Fibroblast of pulmonary artery (primary cell): ENCODE measurements at regions not wholly inside any gene's neighbourhood (a gene's known extent, or its start where the extent isn't known, plus 50 kb on each side); places are given as distances from the start of the nearest gene placed in this dataset.
"Not testable (repeated sequence)": the region's sequence is repeated elsewhere in the genome, so short reads cannot be mapped to it uniquely, and the experiment has no call there.

Source experiments
- DNase-seq: peaks from one replicate; pipeline ENCODE4 v3.0.0-alpha.2; 2010; ENCODE audit warnings: low read depth
- H3K4me3 ChIP-seq: replicated peaks from 2 replicates; pipeline ENCODE4 v1.5.1; 2011; ENCODE audit warnings: low read depth, mild to moderate bottlenecking, control low read depth, low read length, moderate library complexity
- CTCF ChIP-seq: IDR thresholded peaks from 2 replicates; pipeline ENCODE4 v1.5.1; 2011; ENCODE audit warnings: mild to moderate bottlenecking, control low read depth, low read length, inconsistent platforms; ENCODE audit errors: missing control alignments

- TF ChIP-seq CTCF: no peak
- no peak for DNase-seq
- H3K4me3 ChIP-seq: no peak overlapping the region
These were observed 214.5 kb upstream of the SLC8A1 start for GRCh38 chr2:40666398-40666797.

DNA sequence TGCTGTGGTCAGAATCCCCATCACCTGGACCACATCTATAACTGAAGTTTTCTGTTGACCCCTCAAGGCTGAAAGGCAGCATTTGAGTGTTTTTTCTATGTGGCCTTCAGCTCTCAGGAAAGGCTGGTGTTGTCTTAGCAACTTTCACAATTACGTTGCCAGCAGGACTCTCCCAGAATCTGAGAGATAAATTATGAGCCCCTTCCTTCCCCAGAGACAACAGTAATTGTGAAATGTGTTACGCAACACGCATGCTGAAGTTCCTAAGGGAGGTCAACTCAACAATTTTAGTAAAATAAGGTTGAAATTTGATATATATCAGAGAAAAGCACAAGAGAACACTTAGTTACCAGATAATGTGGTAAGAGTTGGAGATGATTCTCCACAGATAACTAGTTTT lies 216.5 kb upstream of the SLC8A1 start:
- no peak for TF ChIP-seq CTCF
- DNase-seq: peak; percentile 60
- no peak overlapping the region for H3K4me3 ChIP-seq

DNA sequence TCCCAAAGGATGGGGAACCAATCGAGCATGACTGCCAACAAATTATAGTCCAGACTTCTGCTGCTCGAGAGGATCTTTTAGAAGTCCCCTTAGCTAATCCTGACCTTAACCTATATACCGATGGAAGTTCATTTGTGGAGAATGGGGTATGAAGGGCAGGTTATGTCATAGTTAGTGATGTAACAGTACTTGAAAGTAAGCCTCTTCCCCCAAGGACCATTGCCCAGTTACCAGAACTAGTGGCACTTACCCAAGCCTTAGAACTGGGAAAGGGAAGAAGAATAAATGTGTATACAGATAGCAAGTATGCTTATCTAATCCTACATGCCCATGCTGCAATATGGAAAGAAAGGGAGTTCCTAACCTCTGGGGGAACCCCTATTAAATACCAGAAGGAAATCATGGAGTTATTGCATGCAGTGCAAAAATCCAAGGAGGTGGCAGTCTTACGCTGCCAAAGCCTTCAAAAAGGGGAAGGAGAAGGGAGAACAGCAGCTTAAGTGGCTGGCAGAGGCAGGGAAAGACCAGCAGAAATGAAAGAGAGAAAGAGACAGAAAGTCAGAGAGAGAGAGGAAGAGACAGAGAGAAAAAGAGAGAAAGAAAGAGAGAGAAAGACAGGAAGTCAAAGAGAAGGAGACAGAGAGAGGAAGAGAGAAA lies 224.4 kb upstream of the SLC8A1 start:
- DNase-seq: not testable (repeated sequence)

GRCh38 chr2:40680547-40680946 lies 228.7 kb upstream of the SLC8A1 start:
- no peak for DNase-seq
- no peak for TF ChIP-seq CTCF
- no peak overlapping the region for H3K4me3 ChIP-seq

More for the DNA sequence above, 224.4 kb upstream of the SLC8A1 start:
- not testable (repeated sequence) for H3K4me3 ChIP-seq

DNA sequence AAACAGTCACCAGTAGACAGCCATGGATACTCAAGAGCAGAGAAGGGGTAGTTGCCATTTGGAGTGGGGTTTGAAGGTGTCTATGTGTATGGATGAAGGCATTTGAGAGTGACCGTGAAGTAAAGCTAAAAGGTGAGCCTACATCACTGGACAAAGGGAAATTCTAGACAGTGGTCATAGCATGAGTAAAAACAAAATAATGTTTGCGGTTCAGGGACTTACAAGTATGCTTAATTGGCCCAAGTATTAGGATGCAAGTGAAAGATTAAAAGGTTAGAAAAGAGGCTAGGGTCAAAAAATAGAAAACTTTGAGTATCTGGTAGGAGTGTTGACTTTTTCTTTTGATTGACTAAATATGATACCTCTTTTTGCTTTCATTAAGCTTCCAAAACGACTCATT lies 238.1 kb upstream of the SLC8A1 start:
- TF ChIP-seq CTCF: no peak
- no peak for DNase-seq
- no peak overlapping the region for H3K4me3 ChIP-seq

DNA sequence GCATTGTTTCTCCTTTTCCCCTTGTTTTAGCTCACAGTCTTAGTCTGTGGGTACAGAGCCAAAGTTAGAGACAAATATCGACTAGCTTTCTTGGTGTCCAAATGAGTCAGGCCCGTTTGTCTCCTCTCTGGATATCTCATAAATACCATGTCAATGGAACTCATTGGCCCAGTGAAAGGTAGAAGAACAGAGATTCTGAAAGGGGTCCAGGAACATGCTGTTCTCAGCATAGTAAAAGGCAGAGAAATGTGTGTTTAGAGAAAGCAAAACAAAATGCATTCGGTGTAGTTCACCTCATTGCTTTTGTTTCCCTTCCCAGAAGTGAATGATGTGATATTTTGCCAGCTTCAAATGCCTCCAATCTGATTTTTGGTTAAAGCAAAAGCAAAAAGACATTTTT lies 238.6 kb upstream of the SLC8A1 start:
- DNase-seq: no peak
- TF ChIP-seq CTCF: no peak
- no peak overlapping the region for H3K4me3 ChIP-seq

GRCh38 chr2:40700231-40700954 lies 248.5 kb upstream of the SLC8A1 start:
- TF ChIP-seq CTCF: no peak
- H3K4me3 ChIP-seq: no peak overlapping the region
- no peak for DNase-seq

DNA sequence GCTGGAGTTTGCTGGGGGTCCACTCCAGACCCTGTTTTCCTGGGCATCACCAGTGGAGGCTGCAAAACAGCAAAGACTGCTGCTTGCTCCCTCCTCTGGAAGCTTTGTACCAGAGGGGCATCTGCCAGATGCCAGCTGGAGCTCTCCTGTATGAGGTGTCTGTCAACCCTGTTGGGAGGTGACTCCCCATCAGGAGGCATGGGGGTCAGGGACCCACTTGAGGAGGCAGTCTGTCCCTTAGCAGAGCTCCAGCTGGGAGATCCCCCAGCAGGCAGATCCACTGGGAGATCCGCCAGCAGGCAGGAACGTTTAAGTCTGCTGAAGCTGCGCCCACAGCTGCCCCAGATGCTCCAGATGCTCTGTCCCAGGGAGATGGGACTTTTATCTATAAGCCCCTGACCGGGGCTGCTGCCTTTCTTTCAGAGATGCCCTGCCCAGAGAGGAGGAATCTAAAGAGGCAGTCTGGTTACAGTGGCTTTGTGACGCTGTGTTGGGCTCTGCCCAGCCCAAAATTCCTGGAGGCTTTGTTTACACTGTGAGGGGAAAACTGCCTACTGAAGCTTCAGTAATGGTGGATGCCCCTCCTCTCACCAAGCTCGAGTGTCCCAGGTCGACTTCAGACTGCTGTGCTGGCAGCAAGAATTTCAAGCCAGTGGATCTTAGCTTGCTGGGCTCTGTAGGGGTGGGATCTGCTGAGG lies 260.5 kb upstream of the SLC8A1 start:
- DNase-seq, H3K4me3 ChIP-seq: not testable (repeated sequence)
